NCI-H1048 (cell line): ENCODE measurements at regions not wholly inside any gene's neighbourhood (a gene's known extent, or its start where the extent isn't known, plus 50 kb on each side); places are given as distances from the start of the nearest gene placed in this dataset.

Experiments
- DNase-seq: peaks from one replicate; lab custom pipeline; 2025; lab: John Stamatoyannopoulos, UW

- no peak for DNase-seq
These were observed 383.8 kb downstream of the AASDHPPT start for GRCh38 chr11:106461148-106461691.

- DNase-seq: no peak
These were observed 384.5 kb downstream of the AASDHPPT start for GRCh38 chr11:106461839-106462545.

GRCh38 chr11:106463154-106463553 lies 385.7 kb downstream of the AASDHPPT start:
- no peak for DNase-seq

GRCh38 chr11:106463796-106464201 lies 386.3 kb downstream of the AASDHPPT start:
- no peak for DNase-seq

- no peak for DNase-seq
These were observed 387.3 kb downstream of the AASDHPPT start for GRCh38 chr11:106464728-106465127.

GRCh38 chr11:106466521-106467080 lies 389.1 kb downstream of the AASDHPPT start:
- DNase-seq: no peak

- no peak for DNase-seq
These were observed 390.0 kb downstream of the AASDHPPT start for GRCh38 chr11:106467501-106467900.

- DNase-seq: no peak
These were observed 390.6 kb downstream of the AASDHPPT start for GRCh38 chr11:106468086-106468485.

- DNase-seq: no peak
These were observed 391.1 kb downstream of the AASDHPPT start for GRCh38 chr11:106468531-106468930.

GRCh38 chr11:106470230-106470629 lies 392.8 kb downstream of the AASDHPPT start:
- DNase-seq: no peak

- DNase-seq: no peak
These were observed 393.8 kb downstream of the AASDHPPT start for GRCh38 chr11:106471276-106471675.

GRCh38 chr11:106473089-106473722 lies 395.7 kb downstream of the AASDHPPT start:
- no peak for DNase-seq

GRCh38 chr11:106474274-106474673 lies 396.8 kb downstream of the AASDHPPT start:
- no peak for DNase-seq

GRCh38 chr11:106475181-106475580 lies 397.7 kb downstream of the AASDHPPT start:
- no peak for DNase-seq

- no peak for DNase-seq
These were observed 400.3 kb downstream of the AASDHPPT start for GRCh38 chr11:106477776-106478175.

- DNase-seq: no peak
These were observed 402.2 kb downstream of the AASDHPPT start for GRCh38 chr11:106479646-106480045.

- DNase-seq: no peak
These were observed 403.2 kb downstream of the AASDHPPT start for GRCh38 chr11:106480581-106481190.

GRCh38 chr11:106482917-106483785 lies 405.7 kb downstream of the AASDHPPT start:
- DNase-seq: no peak

GRCh38 chr11:106491751-106492150 lies 414.3 kb downstream of the AASDHPPT start:
- no peak for DNase-seq

- no peak for DNase-seq
These were observed 416.3 kb downstream of the AASDHPPT start for GRCh38 chr11:106493751-106494150.

- DNase-seq: no peak
These were observed 417.6 kb downstream of the AASDHPPT start for GRCh38 chr11:106495046-106495445.

- DNase-seq: no peak
These were observed 419.2 kb downstream of the AASDHPPT start for GRCh38 chr11:106496677-106497076.
